Activated naive CD4-positive, alpha-beta T cell treated with anti-CD3 and anti-CD28 coated beads for 36 hours (primary cell): ENCODE measurements at regions not wholly inside any gene's neighbourhood (a gene's known extent, or its start where the extent isn't known, plus 50 kb on each side); places are given as distances from the start of the nearest gene placed in this dataset.

Source experiments
- CTCF ChIA-PET: fragments of 350-600 bp; sonication (Branson Sonifier 250); formaldehyde crosslinking; loops from one replicate; lab custom pipeline; 2021; ENCODE audit warnings: antibody characterized with exemption; lab: Charles Lee
- DNase-seq: peaks from one replicate; pipeline ENCODE4 v3.0.0-alpha.2; 2020
- H3K27ac Mint-ChIP-seq: one replicate; pipeline ENCODE4 v1.8.0; 2021; ENCODE audit warnings: mild to moderate bottlenecking, mixed read lengths
- H3K27me3 Mint-ChIP-seq: one replicate; pipeline ENCODE4 v1.8.0; 2021; ENCODE audit warnings: low read depth, mixed read lengths
- H3K36me3 Mint-ChIP-seq: one replicate; pipeline ENCODE4 v1.8.0; 2021; ENCODE audit warnings: low read depth, mixed read lengths
- H3K4me1 Mint-ChIP-seq: one replicate; pipeline ENCODE4 v1.8.0; 2021; ENCODE audit warnings: low read depth, mixed read lengths
- H3K4me3 Mint-ChIP-seq: one replicate; pipeline ENCODE4 v1.8.0; 2021; ENCODE audit warnings: mild to moderate bottlenecking, moderate library complexity, mixed read lengths
- H3K9me3 Mint-ChIP-seq: one replicate; pipeline ENCODE4 v1.8.0; 2021; ENCODE audit warnings: mixed read lengths
- intact Hi-C: fragments of 100-400 bp; cut with micrococcal nuclease; formaldehyde crosslinking; loops from one replicate; pipeline ENCODE4 v1.15.1; 2023

GRCh38 chr14:56944397-56944796, 134.1 kb upstream of the OTX2 start:
- Mint-ChIP-seq H3K36me3 (no peaks in the 10 kb centered on the region), H3K4me3 (no peak overlapping the region), H3K9me3 (peaks cover 4% of the 10 kb centered on the region), H3K27ac (no peak overlapping the region), H3K4me1 (no peaks in the 10 kb centered on the region), H3K27me3 (peaks cover 20% of the 10 kb centered on the region)
- CTCF ChIA-PET = interaction anchor here (0.5 kb wide), 1 partner anchor 16 kb away, joined by 6 read pairs; no protein-coding TSS in a partner anchor
- intact Hi-C loops = no loop called here
- no peak for DNase-seq

- no peak for DNase-seq
- no peaks in the 10 kb centered on the region for H3K9me3 Mint-ChIP-seq
- no peaks in the 10 kb centered on the region for H3K4me1 Mint-ChIP-seq
- CTCF ChIA-PET = no interaction called here
- no peak overlapping the region for H3K27ac Mint-ChIP-seq
- peaks cover 2% of the 10 kb centered on the region for H3K27me3 Mint-ChIP-seq
- H3K36me3 Mint-ChIP-seq = no peaks in the 10 kb centered on the region
- no peak overlapping the region for H3K4me3 Mint-ChIP-seq
- intact Hi-C loops = no loop called here
Observed at GRCh38 chr14:56933446-56933845, 123.2 kb upstream of the OTX2 start.

DNA sequence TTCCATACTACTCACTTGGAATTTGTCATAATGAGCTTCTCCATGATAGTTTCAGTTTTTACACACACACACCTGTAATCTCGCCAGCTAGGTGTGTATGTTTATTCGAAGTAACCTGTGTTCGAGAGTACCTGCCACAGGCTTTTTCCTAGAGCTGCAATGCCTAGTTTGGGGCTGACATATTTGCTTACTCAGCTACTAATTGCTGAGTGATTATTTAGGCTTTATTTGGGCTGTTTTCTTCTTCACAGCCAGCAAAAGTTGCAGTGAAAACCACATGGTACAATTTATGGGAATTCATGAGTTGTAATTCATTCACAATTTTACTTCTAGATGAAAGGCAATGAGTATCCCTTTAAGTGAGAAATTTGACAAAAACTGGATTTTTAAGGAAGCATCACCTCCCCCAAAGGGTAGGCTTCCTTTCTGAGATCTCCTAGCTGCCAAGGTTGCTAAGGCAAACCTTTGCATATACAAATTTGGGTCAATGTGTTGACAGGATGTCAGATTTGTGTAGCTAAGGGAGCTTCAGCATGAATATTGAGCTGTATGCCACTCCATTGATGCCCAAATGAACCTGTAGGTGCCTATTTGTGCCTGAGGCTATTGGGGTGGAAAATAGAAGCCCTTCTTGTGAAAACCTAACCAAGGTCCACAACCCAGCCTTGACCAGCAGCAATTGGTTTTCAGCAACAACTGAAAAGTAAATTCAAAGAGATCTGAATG, 108.7 kb upstream of the OTX2 start:
- peaks cover 2% of the 10 kb centered on the region for H3K36me3 Mint-ChIP-seq
- DNase-seq = no peak

GRCh38 chr14:56905282-56905681, 95.0 kb upstream of the OTX2 start:
- no peaks in the 10 kb centered on the region for H3K4me1 Mint-ChIP-seq
- peaks cover 16% of the 10 kb centered on the region for H3K27me3 Mint-ChIP-seq
- H3K27ac Mint-ChIP-seq = no peak overlapping the region
- intact Hi-C loops = no loop called here
- DNase-seq = no peak
- no peak overlapping the region for H3K4me3 Mint-ChIP-seq
- CTCF ChIA-PET = no interaction called here
- no peaks in the 10 kb centered on the region for H3K36me3 Mint-ChIP-seq
- no peaks in the 10 kb centered on the region for H3K9me3 Mint-ChIP-seq

More for the DNA sequence above, 108.7 kb upstream of the OTX2 start:
- Mint-ChIP-seq H3K4me1 (no peaks in the 10 kb centered on the region), H3K27ac (no peak overlapping the region), H3K9me3 (peaks cover 6% of the 10 kb centered on the region), H3K4me3 (no peak overlapping the region), H3K27me3 (peaks cover 9% of the 10 kb centered on the region)
- intact Hi-C loops = no loop called here
- CTCF ChIA-PET = no interaction called here

DNA sequence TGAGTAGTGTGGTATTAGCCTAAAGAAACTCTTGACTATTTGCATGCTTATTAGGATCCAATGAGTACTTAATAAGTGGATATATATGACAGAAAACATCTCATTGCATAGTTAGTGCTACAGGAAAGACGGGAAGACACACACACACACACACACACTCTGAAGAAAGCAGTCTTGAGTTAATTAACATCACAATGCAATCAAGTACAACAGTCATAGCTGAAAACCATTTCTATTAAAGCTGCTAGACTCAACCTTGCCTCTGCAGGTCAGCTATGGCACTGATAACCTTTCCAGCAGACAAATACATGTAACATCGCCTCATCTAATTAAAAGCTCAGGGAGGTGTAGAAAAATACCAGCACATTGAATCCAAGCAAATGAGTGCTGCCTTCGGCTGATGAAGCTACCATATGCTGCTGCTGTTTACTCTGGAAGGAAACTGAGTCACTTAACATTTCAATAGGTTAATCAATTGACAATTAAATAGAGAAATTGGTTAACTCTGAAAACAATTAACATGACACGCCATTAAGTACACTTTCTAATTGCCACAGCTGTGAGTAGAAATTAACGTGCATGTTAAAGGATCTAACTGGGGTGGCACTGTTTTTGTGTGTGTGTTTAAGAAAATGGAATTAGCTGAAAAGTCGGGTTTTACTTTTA, 93.2 kb upstream of the OTX2 start:
- no peaks in the 10 kb centered on the region for H3K9me3 Mint-ChIP-seq
- H3K27ac Mint-ChIP-seq = no peak overlapping the region
- H3K27me3 Mint-ChIP-seq = peaks cover 22% of the 10 kb centered on the region
- no peaks in the 10 kb centered on the region for H3K36me3 Mint-ChIP-seq
- intact Hi-C loops = no loop called here
- H3K4me3 Mint-ChIP-seq = no peak overlapping the region
- DNase-seq = no peak
- no peaks in the 10 kb centered on the region for H3K4me1 Mint-ChIP-seq
- CTCF ChIA-PET = interaction anchor here (0.6 to 0.7 kb wide), 2 partner anchors 145 to 223 kb away, joined by 3 read pairs; no protein-coding TSS in a partner anchor

DNA sequence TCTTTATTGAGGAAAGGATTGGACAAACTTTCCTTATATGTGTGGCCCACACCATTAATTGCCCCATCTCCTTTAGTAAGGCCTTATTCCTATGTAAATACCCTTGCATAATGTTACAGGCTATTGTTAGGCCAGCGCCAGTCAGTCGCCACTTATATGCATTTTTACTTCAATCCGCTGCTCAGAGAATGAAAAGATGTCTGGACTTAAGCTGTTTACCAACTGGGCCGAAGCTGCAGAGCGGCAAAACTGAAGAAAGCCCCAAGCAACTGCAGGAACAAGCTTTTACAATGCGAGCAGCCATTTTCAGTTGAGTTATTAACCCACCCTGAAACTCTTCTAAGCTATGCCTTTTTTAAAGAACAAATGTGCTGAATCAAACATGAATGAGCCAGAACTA, 92.1 kb upstream of the OTX2 start:
- Mint-ChIP-seq H3K27ac (no peak overlapping the region), H3K4me1 (no peaks in the 10 kb centered on the region), H3K27me3 (peaks cover 28% of the 10 kb centered on the region), H3K36me3 (no peaks in the 10 kb centered on the region), H3K9me3 (no peaks in the 10 kb centered on the region), H3K4me3 (no peak overlapping the region)
- CTCF ChIA-PET = no interaction called here
- intact Hi-C loops = no loop called here
- DNase-seq = no peak

- no peaks in the 10 kb centered on the region for H3K9me3 Mint-ChIP-seq
- H3K27ac Mint-ChIP-seq = no peak overlapping the region
- no peaks in the 10 kb centered on the region for H3K4me1 Mint-ChIP-seq
- DNase-seq = no peak
- CTCF ChIA-PET = no interaction called here
- no peaks in the 10 kb centered on the region for H3K36me3 Mint-ChIP-seq
- H3K27me3 Mint-ChIP-seq = peaks cover 27% of the 10 kb centered on the region
- H3K4me3 Mint-ChIP-seq = no peak overlapping the region
- intact Hi-C loops = no loop called here
Observed at GRCh38 chr14:56900726-56901125, 90.4 kb upstream of the OTX2 start.

DNA sequence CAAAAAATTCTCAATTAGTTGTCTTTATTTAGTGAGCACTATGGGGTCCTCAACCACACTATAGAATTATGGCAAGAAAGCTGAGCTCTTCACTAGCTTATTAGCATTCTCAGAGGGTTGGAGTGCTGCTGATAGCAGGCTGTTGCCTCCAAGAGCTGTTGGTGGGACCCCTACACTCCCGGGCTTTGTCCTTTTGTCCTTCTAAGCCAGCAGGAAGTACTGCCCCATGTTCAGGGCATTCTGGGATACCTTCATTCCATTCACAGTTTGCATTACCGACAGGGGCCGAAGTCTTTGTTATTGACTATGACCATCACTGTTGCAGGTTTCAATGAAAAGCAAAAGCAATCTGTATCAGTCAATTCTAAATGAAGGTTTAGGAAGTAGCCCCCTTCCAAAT, 89.5 kb upstream of the OTX2 start:
- no peak overlapping the region for H3K27ac Mint-ChIP-seq
- CTCF ChIA-PET = no interaction called here
- intact Hi-C loops = no loop called here
- H3K36me3 Mint-ChIP-seq = no peaks in the 10 kb centered on the region
- H3K4me1 Mint-ChIP-seq = no peaks in the 10 kb centered on the region
- DNase-seq = no peak
- no peaks in the 10 kb centered on the region for H3K9me3 Mint-ChIP-seq
- H3K4me3 Mint-ChIP-seq = no peak overlapping the region
- peaks cover 24% of the 10 kb centered on the region for H3K27me3 Mint-ChIP-seq

- DNase-seq = no peak
- no peak overlapping the region for H3K27ac Mint-ChIP-seq
- H3K4me3 Mint-ChIP-seq = no peak overlapping the region
- H3K27me3 Mint-ChIP-seq = peaks cover 33% of the 10 kb centered on the region
- no peaks in the 10 kb centered on the region for H3K9me3 Mint-ChIP-seq
- no peaks in the 10 kb centered on the region for H3K4me1 Mint-ChIP-seq
- intact Hi-C loops = no loop called here
- H3K36me3 Mint-ChIP-seq = no peaks in the 10 kb centered on the region
- CTCF ChIA-PET = interaction anchor here (0.7 kb wide), 1 partner anchor 167 kb away, joined by 3 read pairs; no protein-coding TSS in a partner anchor
Observed at GRCh38 chr14:56896922-56897321, 86.6 kb upstream of the OTX2 start.

GRCh38 chr14:56896231-56896630, 86.0 kb upstream of the OTX2 start:
- CTCF ChIA-PET = interaction anchor here (0.7 kb wide), 1 partner anchor 167 kb away, joined by 3 read pairs; no protein-coding TSS in a partner anchor
- intact Hi-C loops = no loop called here
- peaks cover 39% of the 10 kb centered on the region for H3K27me3 Mint-ChIP-seq
- no peak overlapping the region for H3K4me3 Mint-ChIP-seq
- H3K27ac Mint-ChIP-seq = no peak overlapping the region
- H3K36me3 Mint-ChIP-seq = no peaks in the 10 kb centered on the region
- H3K9me3 Mint-ChIP-seq = no peaks in the 10 kb centered on the region
- DNase-seq = no peak
- no peaks in the 10 kb centered on the region for H3K4me1 Mint-ChIP-seq

GRCh38 chr14:56895154-56895553, 84.9 kb upstream of the OTX2 start:
- H3K27me3 Mint-ChIP-seq = peaks cover 42% of the 10 kb centered on the region
- H3K4me3 Mint-ChIP-seq = no peak overlapping the region
- H3K36me3 Mint-ChIP-seq = no peaks in the 10 kb centered on the region
- no peak for DNase-seq
- no peak overlapping the region for H3K27ac Mint-ChIP-seq
- intact Hi-C loops = no loop called here
- H3K4me1 Mint-ChIP-seq = no peaks in the 10 kb centered on the region
- no peaks in the 10 kb centered on the region for H3K9me3 Mint-ChIP-seq
- CTCF ChIA-PET = interaction anchor here (0.6 kb wide), 1 partner anchor 55 kb away, joined by 3 read pairs; no protein-coding TSS in a partner anchor

DNA sequence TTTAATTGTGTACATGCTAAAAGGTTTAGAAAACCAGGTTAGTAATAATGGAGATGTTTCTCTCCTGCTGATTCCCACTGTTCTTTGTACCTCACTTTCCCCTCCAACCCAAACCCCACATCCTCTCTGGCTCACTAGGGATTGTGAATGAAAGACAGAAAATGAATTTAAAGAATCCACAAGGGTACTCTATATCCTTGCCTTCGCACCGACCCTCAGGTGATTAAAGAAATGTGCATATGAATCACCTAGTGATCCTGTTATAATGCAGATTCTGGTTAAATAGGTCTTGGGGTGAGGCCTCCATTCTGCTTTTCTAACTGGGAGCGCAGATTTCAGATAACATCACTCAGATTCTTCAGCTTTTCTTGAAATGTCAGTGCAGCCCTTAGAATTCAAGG, 84.3 kb upstream of the OTX2 start:
- no peak for DNase-seq
- intact Hi-C loops = no loop called here
- Mint-ChIP-seq H3K4me1 (no peaks in the 10 kb centered on the region), H3K27ac (no peak overlapping the region), H3K36me3 (no peaks in the 10 kb centered on the region), H3K9me3 (no peaks in the 10 kb centered on the region), H3K27me3 (peaks cover 40% of the 10 kb centered on the region), H3K4me3 (no peak overlapping the region)
- CTCF ChIA-PET = no interaction called here

GRCh38 chr14:56892959-56893358, 82.7 kb upstream of the OTX2 start:
- Mint-ChIP-seq H3K36me3 (no peaks in the 10 kb centered on the region), H3K4me3 (no peak overlapping the region), H3K9me3 (no peaks in the 10 kb centered on the region), H3K27ac (no peak overlapping the region), H3K4me1 (no peaks in the 10 kb centered on the region), H3K27me3 (peaks cover 33% of the 10 kb centered on the region)
- intact Hi-C loops = no loop called here
- CTCF ChIA-PET = no interaction called here
- no peak for DNase-seq
